Stimulated activated CD4-positive, alpha-beta T cell treated with anti-CD3 and anti-CD28 coated beads, Interleukin-12 subunit alpha, Interleukin-12 subunit beta, amount 100 ng/mL, for 24 hours (primary cell): ENCODE measurements at regions not wholly inside any gene's neighbourhood (a gene's known extent, or its start where the extent isn't known, plus 50 kb on each side); places are given as distances from the start of the nearest gene placed in this dataset.

Experiments used
- DNase-seq, 2 experiments: peaks; one replicate each; pipeline ENCODE4 v3.0.0-alpha.2; 2020; ENCODE audit warnings: low read depth in 2 of 2

DNA sequence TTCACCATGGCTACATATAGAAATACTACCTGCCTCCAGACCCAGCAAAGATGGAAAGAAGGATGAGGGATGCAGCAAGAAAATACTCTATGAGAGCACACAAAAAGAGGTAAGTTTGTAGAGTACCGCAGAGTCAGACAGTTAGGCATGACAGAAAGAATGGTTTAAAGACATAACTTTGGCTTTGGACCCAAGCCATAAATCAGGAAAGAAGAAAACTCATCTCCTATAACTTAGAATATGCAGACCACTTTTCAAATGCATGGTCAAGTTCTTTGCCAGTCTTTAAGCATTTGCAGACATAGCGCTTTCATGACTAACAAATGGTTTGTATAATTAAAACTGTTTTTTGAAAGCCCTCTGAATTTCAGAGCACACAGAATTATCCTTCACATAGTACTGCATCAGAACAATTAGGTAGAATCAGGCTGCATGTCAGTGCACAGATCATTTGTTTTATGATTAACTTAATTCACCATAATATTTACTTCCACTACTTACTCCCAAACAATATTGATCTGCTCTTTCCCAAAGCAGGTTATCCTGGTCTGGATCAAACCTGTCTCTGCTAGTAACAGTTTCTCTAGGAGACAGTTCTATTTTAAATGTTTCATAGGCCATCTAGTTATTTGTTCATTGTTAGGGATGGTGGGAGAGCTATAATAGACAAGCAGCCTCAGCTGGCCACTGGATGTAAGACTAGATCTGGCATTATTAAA, 280.7 kb upstream of the NR5A2 start:
- no peak for DNase-seq

GRCh38 chr1:199747984-199748383, 279.5 kb upstream of the NR5A2 start:
- no peak for DNase-seq

GRCh38 chr1:199751506-199751905, 276.0 kb upstream of the NR5A2 start:
- DNase-seq: no peak

DNA sequence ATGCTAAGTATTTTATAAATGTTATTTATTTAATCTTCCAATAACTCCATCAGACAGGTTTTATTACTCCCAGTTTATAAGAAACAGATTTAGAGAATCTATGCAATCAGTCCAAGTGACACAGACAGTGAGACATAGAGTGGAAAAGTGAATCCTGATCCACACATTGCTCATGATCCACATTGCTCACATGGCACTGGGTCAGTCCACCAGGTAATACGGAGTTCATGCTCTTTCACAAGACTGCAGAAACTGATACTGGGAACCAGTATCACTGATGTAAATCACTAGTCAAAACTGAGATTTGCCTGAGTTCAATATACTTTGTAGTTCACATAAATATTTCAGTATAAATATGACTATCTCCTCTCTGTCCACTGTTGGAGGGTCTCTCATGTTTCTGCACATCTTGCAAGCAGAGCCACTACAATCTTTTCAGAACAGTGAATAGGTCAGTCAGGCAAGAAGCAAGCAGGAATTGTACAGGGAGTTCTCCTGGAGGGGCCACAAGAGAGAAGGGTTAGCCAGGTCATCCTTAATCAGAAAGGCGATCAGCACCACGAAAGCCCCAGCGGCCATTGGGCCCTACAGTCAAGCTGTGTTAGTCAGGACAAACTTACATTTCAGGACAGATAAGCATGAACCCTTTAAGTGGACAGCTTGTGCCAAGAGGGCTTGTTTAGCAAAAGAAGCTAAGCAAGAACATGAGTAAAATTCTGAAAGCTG, 275.4 kb upstream of the NR5A2 start:
- DNase-seq: no peak

DNA sequence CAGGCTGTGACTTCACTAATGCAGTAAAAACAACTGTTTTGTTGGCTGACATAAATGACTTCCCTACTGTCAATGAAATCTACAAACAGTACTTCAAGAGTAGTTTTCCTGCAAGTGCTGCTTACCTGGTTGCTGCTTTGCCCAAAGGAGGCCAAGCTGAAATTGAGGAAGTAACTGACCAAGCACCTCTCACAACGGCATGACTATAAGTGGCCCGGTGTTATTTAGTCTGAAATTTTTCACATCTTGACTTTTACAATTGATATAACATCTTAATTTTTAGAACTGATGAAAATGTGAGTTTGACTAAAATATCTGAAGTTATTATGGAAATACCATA, 274.9 kb upstream of the NR5A2 start:
- no peak for DNase-seq

DNA sequence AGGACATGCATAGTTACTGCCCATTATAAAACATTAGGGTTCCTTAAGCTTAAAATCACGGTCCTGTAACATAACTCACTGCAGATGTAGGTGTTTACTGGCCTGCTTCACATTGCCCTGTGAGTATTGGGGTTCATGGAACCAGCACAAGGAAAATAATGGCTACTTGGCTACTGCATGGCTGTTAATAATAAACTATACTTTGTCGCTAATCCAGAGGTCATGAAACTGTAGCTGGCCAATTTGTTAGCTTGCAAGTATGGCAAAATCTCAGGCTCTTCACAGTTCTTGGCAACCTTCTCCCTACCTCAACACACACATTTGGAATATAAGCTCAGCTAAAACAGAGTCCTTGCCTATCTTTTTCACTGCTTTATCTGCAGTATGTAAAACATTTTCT, 274.0 kb upstream of the NR5A2 start:
- no peak for DNase-seq

GRCh38 chr1:199756066-199756465, 271.4 kb upstream of the NR5A2 start:
- no peak for DNase-seq

- no peak for DNase-seq
Measured at GRCh38 chr1:199758626-199759255, 268.8 kb upstream of the NR5A2 start.

DNA sequence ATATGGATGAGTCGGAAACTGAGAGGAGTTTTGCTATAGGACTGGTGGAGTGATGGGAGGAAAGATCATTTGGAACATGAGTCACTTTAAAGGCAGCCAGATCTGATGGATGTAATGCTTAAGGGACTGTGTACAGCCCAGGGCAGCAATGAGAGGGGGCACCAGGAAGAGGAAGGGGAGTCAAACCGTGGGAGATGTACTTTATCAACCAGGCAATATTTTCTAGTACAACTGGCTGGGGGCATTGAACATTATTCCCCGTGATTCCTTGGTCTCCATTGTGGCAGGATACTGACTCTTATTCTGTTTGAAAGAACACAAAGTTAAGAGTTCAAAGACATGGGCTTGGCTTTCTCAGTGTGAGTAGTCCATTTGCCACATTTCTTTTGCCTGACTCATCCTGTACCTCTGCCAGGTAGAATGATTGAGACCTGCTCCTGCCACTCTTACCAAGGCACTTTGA, 268.2 kb upstream of the NR5A2 start:
- no peak for DNase-seq

DNA sequence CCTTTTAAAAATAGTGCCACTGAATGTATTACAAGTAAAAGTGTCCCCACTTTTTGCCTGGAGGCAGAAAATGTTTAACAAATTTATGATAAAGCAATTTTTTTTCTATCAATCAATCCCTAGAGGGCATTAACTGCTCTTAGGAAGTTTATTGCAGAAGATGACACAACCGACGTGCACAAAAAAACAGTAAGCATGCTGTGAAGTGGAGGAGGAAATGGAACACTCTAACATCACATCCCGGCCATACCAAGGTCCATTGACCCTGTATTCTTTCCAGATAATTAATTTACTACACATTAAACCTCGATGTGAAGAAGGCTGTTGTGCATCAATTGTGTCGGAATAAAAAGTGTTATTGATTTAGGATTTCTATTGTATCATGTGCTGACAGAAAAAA, 264.9 kb upstream of the NR5A2 start:
- no peak for DNase-seq

DNA sequence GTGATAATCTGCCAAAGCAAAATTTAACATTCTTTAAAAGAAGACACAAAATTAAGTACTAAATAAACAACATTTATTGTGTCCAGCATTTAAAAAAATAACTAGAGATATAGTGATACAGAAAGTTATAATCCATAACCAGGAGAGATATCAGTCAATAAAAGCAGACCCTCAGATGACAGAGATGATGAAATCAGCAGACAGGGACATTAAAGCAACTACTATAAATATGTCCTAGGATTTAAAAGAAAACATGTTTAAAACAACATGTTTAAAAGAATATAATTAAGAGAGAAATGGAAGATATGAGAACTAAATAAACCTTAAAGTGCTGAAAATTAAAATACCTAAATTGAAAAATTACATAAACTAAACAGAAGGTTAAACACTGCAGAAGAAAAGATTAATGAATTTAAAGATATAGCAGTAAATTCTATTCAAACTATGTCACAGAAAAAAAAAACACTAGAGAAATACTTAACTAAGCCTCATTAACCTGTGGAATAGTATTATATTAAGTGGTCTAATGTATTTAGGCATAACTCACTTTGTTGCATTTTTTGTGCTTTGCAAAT, 261.2 kb upstream of the NR5A2 start:
- DNase-seq: no peak

DNA sequence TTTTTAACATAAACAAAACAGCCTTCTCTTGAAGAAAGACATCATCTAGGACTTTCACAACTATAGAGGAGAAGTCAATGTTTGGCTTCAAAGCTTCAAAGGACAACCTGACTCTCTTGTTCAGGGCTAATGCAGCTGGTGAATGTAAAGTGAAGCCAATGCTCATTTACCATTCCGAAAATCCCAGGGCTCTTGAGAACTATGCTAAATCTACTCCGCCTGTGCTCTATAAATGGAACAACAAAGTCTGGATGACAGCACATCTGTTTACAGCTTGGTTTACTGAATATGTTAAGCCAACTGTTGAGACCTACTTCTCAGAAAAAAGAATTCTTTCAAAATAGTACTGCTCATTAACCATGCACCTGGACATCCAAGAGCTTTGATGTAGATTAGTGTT, 259.8 kb upstream of the NR5A2 start:
- no peak for DNase-seq

- no peak for DNase-seq
Measured at GRCh38 chr1:199774433-199775089, 252.9 kb upstream of the NR5A2 start.

GRCh38 chr1:199776768-199777497, 250.6 kb upstream of the NR5A2 start:
- DNase-seq: no peak

GRCh38 chr1:199778324-199778955, 249.1 kb upstream of the NR5A2 start:
- no peak for DNase-seq

DNA sequence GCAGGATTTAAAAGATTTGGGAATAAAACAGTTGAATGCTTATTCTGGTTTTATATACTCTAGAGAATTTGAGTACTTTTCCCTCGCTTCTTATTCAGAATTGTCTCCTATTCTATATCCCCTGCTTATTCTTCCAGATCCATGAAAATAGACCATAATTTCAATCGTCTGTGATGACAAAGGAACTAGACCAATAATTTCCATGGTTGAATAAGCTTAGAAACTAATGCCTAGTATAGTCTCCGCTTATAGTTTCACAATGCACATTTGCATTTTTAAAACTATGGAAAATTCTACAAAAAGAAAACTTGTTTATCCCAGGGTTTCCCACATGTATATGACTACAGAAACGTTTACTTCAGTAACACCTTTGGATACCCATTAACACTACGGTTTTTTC, 247.4 kb upstream of the NR5A2 start:
- no peak for DNase-seq

DNA sequence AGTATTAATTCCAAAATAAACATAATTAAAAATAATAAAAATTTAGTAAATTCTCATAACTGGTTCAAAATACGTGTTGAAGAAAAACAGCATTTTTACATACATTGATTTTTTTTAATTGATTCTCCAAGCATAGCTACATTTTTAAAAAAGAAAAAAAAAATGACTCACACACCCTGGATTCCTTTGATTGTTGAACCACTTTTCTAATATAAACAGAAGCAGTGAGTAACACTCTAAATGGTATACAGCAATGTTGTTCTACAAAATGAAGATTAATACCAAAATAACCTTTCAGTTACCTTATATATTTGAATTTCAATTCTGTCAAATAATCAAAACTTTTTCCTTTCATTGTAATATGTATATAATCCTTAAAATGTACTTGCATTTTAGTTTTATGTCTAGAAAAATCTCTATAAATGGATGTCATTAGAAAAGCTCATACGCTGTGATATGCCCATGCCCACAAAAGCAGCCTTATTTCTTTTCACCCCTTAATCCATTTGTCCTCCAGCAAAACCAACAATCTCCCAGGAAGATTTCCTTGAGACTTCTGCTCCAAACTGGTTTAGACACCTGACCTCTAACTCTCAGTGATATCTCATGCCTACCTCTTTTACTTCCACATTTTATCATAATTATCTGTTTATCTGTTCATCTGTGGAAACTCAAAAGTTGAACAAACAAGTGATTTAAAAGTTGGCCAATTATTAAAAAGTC, 246.4 kb upstream of the NR5A2 start:
- DNase-seq: no peak

GRCh38 chr1:199784138-199784895, 243.2 kb upstream of the NR5A2 start:
- DNase-seq: no peak

- no peak for DNase-seq
Measured at GRCh38 chr1:199786695-199787094, 240.8 kb upstream of the NR5A2 start.

DNA sequence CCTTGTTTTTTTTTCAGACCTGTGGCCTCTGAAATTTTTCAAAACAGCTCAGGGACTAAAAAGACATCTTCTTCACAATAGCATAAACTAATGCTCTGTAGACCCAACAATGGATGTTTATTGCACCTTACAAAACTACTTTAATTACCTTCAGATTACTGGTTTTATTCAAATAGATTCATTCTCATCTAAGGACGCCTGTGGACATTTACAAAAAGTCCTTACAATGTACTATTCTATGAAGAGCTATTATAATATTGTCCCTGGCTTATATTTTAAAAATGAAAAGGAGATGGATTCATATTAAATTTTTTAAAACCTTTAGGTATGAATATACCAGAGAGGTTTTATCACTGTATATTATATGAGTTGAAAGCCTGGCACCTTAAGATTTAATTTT, 238.4 kb upstream of the NR5A2 start:
- DNase-seq: no peak
